Central memory CD8-positive, alpha-beta T cell (primary cell): ENCODE measurements at regions not wholly inside any gene's neighbourhood (a gene's known extent, or its start where the extent isn't known, plus 50 kb on each side); places are given as distances from the start of the nearest gene placed in this dataset.

Experiments used
- ATAC-seq: fragments of 150-1000 bp; cut with Tn5 transposase; replicated peaks from 2 replicates; pipeline ENCODE4 v1.10.0; 2022; ENCODE audit warnings: mild to moderate bottlenecking, moderate FRiP score, moderate number of reproducible peaks; ENCODE audit not compliant: poor library complexity, severe bottlenecking; ENCODE audit errors: extremely low read depth
- DNase-seq, 2 donors: peaks; one replicate each; pipeline ENCODE4 v3.0.0; 2021; ENCODE audit warnings: low spot score in 2 of 2
- H3K27ac Mint-ChIP-seq: one replicate; pipeline ENCODE4 v1.8.0; 2022; ENCODE audit warnings: low read depth, mild to moderate bottlenecking, moderate library complexity, mixed read lengths
- H3K27me3 Mint-ChIP-seq: one replicate; pipeline ENCODE4 v1.8.0; 2022; ENCODE audit warnings: mixed read lengths
- H3K36me3 Mint-ChIP-seq: one replicate; pipeline ENCODE4 v1.8.0; 2022; ENCODE audit warnings: mild to moderate bottlenecking, moderate library complexity, mixed read lengths; ENCODE audit not compliant: insufficient read depth
- H3K4me1 Mint-ChIP-seq: one replicate; pipeline ENCODE4 v1.8.0; 2022; ENCODE audit warnings: mixed read lengths
- H3K4me3 Mint-ChIP-seq: one replicate; pipeline ENCODE4 v1.8.0; 2022; ENCODE audit warnings: mild to moderate bottlenecking, moderate library complexity, mixed read lengths
- H3K9me3 Mint-ChIP-seq: one replicate; pipeline ENCODE4 v1.8.0; 2022; ENCODE audit warnings: mixed read lengths

DNA sequence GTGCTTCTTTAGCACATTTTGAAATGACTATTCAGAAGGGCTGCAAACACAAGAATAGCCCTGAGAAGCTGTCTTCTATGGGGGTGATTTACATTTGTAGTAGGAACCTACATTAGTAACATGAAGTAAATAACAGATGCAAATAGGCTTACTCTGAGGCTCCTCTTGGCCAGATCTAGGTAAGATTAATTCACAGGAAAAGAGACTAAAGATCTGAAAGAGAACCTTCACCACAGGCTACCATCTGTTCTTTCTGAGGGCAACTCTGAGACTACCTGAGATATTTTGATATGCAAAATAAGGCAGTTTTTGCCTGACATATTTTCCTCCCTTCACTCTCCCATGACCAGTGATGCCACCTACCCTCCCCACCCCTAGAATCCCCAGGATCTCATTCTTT lies 1267.8 kb downstream of the PLA2G4A start:
- DNase-seq (no peak), ATAC-seq (no peak)
- no peaks in the 10 kb centered on the region for H3K36me3 Mint-ChIP-seq
- H3K4me1 Mint-ChIP-seq: no peaks in the 10 kb centered on the region
- H3K27ac Mint-ChIP-seq: no peak overlapping the region
- no peak overlapping the region for H3K4me3 Mint-ChIP-seq
- peaks cover 13% of the 10 kb centered on the region for H3K9me3 Mint-ChIP-seq
- no peaks in the 10 kb centered on the region for H3K27me3 Mint-ChIP-seq

DNA sequence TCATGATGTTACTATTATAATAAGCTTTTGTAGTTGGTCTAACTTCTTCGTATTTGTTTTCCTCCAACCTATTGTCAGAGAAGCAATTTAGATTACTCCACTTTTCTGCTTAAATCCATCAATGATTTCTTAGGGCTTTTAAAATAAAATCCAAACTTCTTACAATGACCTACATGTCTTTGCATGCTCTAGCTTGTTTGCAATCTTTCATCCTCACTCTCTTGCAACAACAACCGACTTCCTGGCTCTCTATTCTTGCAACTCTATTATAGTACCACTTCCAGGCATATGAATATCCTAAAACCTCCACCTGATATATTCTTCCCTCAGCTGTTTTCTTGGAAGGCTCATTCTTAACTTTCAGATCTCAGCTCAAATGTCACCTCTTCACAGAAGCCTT lies 1288.7 kb downstream of the PLA2G4A start:
- Mint-ChIP-seq H3K9me3 (peaks cover 14% of the 10 kb centered on the region), H3K36me3 (no peaks in the 10 kb centered on the region), H3K4me3 (no peak overlapping the region), H3K27me3 (no peaks in the 10 kb centered on the region), H3K27ac (no peak overlapping the region), H3K4me1 (no peaks in the 10 kb centered on the region)
- ATAC-seq: no peak
- DNase-seq: no peak

DNA sequence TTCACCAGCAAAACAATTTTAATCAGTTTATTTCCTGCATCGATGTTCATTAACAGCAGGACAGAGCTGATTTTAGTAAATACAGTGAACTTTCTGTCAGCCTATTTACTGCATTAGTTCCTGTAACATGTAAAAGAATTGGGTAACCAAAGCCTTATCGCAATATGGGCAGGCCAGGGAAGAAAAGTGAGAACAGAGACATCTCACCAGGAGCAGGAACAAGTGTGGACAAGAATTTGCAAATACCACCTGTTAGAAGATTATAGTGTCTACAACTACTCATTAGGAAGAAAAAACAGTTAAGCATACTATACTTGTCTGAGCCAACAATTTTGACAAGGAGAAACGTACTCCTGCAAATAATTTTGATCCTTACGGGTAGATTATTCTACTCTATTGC lies 1293.9 kb downstream of the PLA2G4A start:
- ATAC-seq (no peak), DNase-seq (no peak)
- Mint-ChIP-seq H3K36me3 (no peaks in the 10 kb centered on the region), H3K27me3 (no peaks in the 10 kb centered on the region), H3K4me3 (no peak overlapping the region), H3K27ac (no peak overlapping the region), H3K4me1 (no peaks in the 10 kb centered on the region), H3K9me3 (peaks cover 14% of the 10 kb centered on the region)

DNA sequence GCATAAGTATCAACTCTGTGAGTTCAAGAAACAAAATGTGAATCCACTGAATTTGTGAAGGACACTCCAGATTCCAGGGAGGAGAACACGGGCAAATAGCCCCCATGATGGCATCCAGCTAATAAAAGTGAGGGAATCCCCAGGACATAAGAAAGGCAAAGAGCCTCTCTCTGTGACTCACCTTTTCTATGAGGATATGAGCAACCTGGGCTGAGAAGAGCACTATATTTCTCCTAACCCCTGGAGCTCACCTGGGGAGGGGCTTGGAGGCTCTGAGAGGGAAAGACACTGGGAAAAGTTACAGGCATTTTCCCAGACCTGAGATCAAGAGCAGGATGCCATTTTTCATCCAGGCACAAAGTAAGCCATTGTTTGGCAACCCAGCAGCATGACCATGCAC lies 1298.8 kb downstream of the PLA2G4A start:
- no peak for DNase-seq

DNA sequence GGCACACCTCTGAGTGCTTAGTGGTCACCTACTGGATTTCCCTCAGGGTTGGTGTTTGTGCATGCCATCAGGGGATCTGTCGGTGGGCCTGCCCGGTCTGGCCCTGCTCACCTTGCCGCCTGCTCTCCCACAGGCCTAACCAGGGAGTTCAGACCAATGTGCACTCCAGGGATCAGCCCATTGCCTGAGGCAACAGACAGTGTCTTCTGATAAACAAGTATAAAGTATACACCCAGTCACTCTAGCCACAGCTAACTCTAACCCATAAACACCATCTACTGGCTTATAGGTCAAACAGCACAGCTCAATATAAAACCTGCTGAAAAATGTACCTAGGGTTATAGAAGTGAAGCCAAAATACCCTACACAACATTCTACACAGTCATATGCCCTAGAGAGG lies 1300.0 kb downstream of the PLA2G4A start:
- H3K27ac Mint-ChIP-seq: no peak overlapping the region
- DNase-seq (no peak), ATAC-seq (no peak)
- no peaks in the 10 kb centered on the region for H3K36me3 Mint-ChIP-seq
- no peaks in the 10 kb centered on the region for H3K27me3 Mint-ChIP-seq
- H3K4me3 Mint-ChIP-seq: no peak overlapping the region
- no peaks in the 10 kb centered on the region for H3K4me1 Mint-ChIP-seq
- H3K9me3 Mint-ChIP-seq: peaks cover 29% of the 10 kb centered on the region

More for the DNA sequence above, 1298.8 kb downstream of the PLA2G4A start:
- Mint-ChIP-seq H3K4me1 (no peaks in the 10 kb centered on the region), H3K4me3 (no peak overlapping the region), H3K27ac (no peak overlapping the region), H3K27me3 (no peaks in the 10 kb centered on the region), H3K36me3 (no peaks in the 10 kb centered on the region), H3K9me3 (peaks cover 25% of the 10 kb centered on the region)
- no peak for ATAC-seq

DNA sequence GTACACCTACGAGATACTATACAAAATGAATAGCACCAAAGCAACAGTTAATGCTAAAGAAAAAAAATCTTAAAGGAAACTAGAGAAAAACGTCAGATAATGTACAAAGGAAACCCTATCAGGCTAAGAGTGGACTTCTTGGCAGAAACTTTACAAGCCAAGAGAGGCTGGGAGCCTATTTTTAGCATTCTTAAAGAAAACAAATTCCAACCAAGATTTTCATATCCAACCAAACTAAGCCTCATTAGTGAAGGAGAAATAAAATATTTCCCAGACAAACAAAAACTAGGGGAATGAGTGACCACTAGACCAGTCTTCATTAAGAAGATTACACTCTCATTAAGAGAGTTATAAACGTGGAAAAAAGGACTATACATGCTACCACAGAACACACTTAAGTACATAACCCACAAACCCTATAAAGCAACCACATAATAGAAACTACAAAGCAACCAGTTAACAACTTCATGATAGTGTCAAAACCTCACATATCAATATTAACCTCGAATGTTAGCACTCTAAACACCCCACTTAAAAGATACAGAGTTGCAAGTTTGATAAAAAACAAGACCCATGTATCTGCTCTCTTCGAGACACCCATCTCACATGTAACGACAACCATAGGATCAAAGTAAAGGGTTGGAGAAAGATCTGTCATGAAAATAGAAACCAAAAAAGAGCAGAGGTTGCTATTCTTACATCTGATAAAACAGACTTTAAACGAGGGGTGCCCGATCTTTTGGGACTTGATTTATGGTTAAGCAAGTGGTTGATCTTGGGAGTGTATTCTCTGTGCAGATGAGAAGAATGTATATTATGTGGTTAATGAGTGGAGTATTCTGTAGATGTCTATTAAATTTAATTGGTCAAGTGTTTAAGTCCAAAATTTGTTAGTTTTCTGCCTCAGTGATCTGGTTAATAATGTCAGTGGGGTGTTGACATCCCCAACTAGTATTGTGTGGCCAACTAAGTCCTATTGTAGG lies 1301.4 kb downstream of the PLA2G4A start:
- peaks cover 28% of the 10 kb centered on the region for H3K9me3 Mint-ChIP-seq
- ATAC-seq (no peak), DNase-seq (no peak)
- no peaks in the 10 kb centered on the region for H3K27me3 Mint-ChIP-seq
- H3K27ac Mint-ChIP-seq: no peak overlapping the region
- no peak overlapping the region for H3K4me3 Mint-ChIP-seq
- no peaks in the 10 kb centered on the region for H3K36me3 Mint-ChIP-seq
- H3K4me1 Mint-ChIP-seq: no peaks in the 10 kb centered on the region

DNA sequence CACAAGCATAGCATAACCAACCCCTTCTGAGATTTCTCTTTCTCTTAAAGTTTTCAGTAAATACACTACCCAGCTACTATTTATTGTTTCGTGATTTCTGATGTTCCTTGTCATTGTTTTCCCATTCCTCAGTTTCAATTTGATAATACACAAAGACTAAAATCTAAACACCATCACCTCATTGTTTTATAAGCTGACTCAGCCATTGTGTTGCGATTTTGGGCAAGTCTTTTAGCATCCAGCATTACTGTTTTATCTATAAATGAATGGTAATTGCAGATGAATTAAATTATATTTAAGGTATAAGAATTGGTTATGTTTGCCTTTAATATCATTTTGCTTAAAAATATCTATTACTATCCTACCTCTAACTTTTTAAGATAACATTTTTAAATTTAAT lies 1308.5 kb downstream of the PLA2G4A start:
- Mint-ChIP-seq H3K4me3 (no peak overlapping the region), H3K9me3 (peaks cover 14% of the 10 kb centered on the region), H3K4me1 (no peaks in the 10 kb centered on the region), H3K36me3 (no peaks in the 10 kb centered on the region), H3K27me3 (no peaks in the 10 kb centered on the region), H3K27ac (no peak overlapping the region)
- ATAC-seq (no peak), DNase-seq (no peak)

DNA sequence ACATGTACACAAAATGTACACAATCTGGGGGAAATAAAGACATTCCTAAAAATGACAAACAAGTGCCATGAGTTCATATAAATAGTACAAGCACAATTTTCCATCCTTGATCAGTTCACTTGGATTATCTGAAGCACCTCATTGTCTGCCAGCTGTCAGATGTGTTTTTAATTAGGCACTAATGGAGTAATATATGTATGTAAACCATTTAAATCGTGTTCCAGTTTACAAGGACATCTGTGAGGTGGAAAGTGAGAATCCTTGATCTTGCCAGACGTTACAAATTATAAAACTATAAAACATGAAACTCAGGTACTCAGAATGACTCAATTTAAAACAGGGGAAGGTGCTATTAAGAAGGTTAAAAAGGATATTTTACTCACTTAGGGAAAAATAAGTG lies 1312.2 kb downstream of the PLA2G4A start:
- DNase-seq (no peak), ATAC-seq (no peak)
- H3K27ac Mint-ChIP-seq: no peak overlapping the region
- no peaks in the 10 kb centered on the region for H3K4me1 Mint-ChIP-seq
- no peaks in the 10 kb centered on the region for H3K36me3 Mint-ChIP-seq
- H3K27me3 Mint-ChIP-seq: no peaks in the 10 kb centered on the region
- peaks cover 5% of the 10 kb centered on the region for H3K9me3 Mint-ChIP-seq
- no peak overlapping the region for H3K4me3 Mint-ChIP-seq

DNA sequence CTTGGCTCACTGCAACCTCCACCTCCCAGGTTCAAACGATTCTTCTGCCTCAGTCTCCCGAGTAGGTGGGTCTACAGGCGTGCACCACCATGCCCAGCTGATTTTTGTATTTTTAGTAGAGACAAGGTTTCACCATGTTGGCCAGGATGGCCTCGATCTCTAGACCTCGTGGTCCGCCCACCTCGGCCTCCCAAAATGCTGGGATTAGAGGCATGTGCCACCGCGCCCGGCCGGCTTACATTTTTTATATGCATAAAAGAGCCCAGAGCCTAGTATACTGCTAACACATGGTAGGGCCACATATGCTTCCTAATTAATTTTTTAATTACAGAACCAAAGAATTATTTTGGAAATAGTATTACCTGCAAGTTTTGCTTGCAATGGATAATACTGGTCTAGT lies 1325.4 kb downstream of the PLA2G4A start:
- H3K36me3 Mint-ChIP-seq: no peaks in the 10 kb centered on the region
- ATAC-seq: no peak
- no peak overlapping the region for H3K27ac Mint-ChIP-seq

DNA sequence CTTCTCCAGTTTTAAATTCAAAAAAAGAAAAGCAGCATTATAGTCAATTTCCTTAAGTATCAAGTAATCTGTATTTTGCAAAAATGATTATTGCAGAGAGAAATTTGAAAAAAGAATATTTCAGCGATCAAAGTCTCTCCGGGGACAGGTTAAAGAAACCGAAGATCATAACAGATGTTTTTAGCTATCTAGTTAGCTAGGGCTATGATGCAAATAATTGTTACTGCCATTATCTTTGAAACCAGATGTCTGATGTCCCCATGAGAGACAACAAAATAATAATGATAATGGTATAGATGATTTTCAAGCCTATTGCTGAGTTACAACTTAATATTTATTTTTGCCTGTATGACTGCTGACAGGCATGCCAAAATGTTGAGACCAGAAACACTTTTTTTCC lies 1326.0 kb downstream of the PLA2G4A start:
- no peaks in the 10 kb centered on the region for H3K9me3 Mint-ChIP-seq
- H3K27me3 Mint-ChIP-seq: no peaks in the 10 kb centered on the region
- no peak overlapping the region for H3K4me3 Mint-ChIP-seq
- H3K27ac Mint-ChIP-seq: no peak overlapping the region
- H3K4me1 Mint-ChIP-seq: no peaks in the 10 kb centered on the region
- no peak for DNase-seq
- no peaks in the 10 kb centered on the region for H3K36me3 Mint-ChIP-seq
- no peak for ATAC-seq

More for the DNA sequence above, 1325.4 kb downstream of the PLA2G4A start:
- Mint-ChIP-seq H3K4me1 (no peaks in the 10 kb centered on the region), H3K9me3 (no peaks in the 10 kb centered on the region), H3K27me3 (no peaks in the 10 kb centered on the region), H3K4me3 (no peak overlapping the region)
- no peak for DNase-seq

DNA sequence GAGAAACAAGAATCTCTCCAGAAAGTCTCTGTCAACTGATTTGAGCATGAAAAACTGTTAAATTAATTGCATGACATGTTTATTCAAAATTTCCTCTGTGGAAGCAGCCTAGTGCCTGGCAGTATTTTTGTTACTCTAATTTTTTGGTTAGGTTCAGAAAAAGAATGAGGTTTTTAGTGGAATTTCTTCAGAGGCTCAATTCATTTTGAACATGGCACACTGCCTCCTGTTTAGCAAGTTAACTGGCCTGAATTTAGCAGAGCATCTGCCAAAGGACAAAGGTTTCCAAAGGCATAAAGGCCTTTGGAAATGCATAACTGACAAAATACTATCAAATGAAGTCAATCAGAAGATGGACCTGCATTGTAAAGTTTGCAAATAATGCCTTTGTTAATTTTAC lies 1326.5 kb downstream of the PLA2G4A start:
- no peaks in the 10 kb centered on the region for H3K36me3 Mint-ChIP-seq
- no peaks in the 10 kb centered on the region for H3K4me1 Mint-ChIP-seq
- no peak overlapping the region for H3K27ac Mint-ChIP-seq
- no peak overlapping the region for H3K4me3 Mint-ChIP-seq
- DNase-seq (no peak), ATAC-seq (no peak)
- H3K27me3 Mint-ChIP-seq: no peaks in the 10 kb centered on the region
- peaks cover 3% of the 10 kb centered on the region for H3K9me3 Mint-ChIP-seq

DNA sequence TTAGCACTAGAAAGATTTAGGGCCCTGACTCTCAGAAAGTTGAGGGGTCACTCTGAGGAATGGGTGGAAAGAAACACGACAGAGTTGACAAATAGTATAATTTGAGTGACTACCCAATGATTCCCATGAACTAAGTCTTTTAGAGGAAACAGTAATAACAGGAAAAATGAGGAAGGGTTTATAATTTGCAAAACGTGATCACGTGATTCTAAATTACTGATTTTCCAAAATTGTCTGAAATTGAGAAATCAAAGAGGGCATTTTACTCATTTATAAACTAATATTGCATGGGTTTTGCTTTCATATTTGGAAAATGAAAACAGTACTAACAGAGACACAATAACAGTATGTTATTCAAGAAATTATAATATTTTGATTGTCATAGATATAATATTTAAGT lies 1335.7 kb downstream of the PLA2G4A start:
- Mint-ChIP-seq H3K27me3 (no peaks in the 10 kb centered on the region), H3K36me3 (no peaks in the 10 kb centered on the region), H3K27ac (no peak overlapping the region), H3K4me1 (no peaks in the 10 kb centered on the region), H3K4me3 (no peak overlapping the region), H3K9me3 (peaks cover 12% of the 10 kb centered on the region)
- DNase-seq (no peak), ATAC-seq (no peak)

DNA sequence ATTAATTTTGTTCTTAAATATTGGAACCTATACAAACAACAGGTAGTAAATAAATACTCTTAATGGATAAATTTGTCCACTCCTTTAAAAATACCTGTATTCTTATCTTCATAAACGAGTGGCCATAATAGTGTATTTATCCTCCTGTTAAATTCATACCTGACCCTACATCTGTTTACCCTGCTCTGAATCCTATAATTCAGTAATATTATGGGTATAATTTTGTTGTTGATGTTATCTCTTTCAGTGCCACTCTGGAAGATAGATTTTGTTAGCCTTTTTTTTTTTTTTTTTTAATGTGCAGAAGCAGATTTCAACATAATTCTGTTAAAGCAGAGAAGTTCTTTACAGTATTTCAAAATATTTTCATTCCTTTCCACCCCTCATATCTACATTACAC lies 1337.9 kb downstream of the PLA2G4A start:
- no peaks in the 10 kb centered on the region for H3K27me3 Mint-ChIP-seq
- H3K4me3 Mint-ChIP-seq: no peak overlapping the region
- H3K36me3 Mint-ChIP-seq: no peaks in the 10 kb centered on the region
- no peaks in the 10 kb centered on the region for H3K4me1 Mint-ChIP-seq
- no peak for ATAC-seq
- H3K27ac Mint-ChIP-seq: no peak overlapping the region
- H3K9me3 Mint-ChIP-seq: peaks cover 12% of the 10 kb centered on the region
- no peak for DNase-seq
